ENCODE measurements at regions not wholly inside any gene's neighbourhood (a gene's known extent, or its start where the extent isn't known, plus 50 kb on each side); places are given as distances from the start of the nearest gene placed in this dataset.

DNA sequence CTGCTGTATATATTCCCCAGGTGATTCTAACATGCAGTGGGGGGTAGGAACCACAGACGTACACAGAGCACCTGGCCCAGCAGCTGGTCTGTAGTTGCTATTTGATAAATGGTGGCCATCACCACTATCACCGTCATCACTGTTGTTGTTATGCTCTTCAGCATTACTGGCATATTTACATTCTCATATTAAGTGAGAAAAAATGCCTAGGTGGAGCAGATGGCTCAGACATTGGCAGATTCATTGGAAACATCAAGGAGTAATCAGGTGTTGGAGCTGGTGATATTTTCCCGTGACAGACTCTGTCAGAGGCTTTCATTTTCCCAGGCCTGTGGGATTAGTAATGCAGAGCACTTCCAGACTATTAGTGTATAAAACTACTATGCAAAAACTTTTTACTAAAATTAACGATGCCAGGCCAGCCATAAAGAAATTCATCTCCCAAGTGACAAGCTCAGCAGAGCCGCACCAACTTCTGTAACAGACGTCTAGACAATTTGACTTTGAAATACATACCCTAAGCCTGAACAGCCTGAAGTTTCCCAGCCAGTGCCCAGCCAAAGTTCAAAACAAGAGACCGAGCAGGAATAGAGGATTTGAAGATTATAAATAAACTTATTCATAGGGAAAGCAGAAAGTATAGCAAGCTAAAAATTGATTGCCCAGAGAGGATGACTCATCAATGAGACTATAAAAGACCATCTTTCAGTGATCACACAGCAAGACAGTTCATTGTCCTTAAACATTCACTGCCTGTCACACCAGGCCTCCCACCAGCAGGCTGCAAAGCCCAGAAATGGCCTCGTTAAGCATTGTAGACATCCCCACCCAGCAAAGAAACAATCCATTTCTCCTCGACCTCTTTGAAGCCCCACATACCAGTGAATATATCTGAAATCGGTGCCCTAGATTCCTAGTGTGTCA lies 247.4 kb upstream of the CHAC2 start:
- TF ChIP-seq, protein P1, sequence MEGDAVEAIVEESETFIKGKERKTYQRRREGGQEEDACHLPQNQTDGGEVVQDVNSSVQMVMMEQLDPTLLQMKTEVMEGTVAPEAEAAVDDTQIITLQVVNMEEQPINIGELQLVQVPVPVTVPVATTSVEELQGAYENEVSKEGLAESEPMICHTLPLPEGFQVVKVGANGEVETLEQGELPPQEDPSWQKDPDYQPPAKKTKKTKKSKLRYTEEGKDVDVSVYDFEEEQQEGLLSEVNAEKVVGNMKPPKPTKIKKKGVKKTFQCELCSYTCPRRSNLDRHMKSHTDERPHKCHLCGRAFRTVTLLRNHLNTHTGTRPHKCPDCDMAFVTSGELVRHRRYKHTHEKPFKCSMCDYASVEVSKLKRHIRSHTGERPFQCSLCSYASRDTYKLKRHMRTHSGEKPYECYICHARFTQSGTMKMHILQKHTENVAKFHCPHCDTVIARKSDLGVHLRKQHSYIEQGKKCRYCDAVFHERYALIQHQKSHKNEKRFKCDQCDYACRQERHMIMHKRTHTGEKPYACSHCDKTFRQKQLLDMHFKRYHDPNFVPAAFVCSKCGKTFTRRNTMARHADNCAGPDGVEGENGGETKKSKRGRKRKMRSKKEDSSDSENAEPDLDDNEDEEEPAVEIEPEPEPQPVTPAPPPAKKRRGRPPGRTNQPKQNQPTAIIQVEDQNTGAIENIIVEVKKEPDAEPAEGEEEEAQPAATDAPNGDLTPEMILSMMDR (IDR thresholded peaks at IDR 0.05 in 2 of 3, conservative IDR thresholded peaks at IDR 0.05 in 1 of 3; ENCODE audit: control insufficient read depth in 2 of 3, extremely low read depth in 1 of 3, insufficient read depth in 1 of 3, low read depth in 3 of 3, low read length in 3 of 3), result no peak
- TF ChIP-seq EZH2 (IDR thresholded peaks at IDR 0.05; ENCODE audit: borderline replicate concordance, control insufficient read depth, low read depth, low read length), result no peak
- TF ChIP-seq POLR2A (IDR thresholded peaks at IDR 0.05; ENCODE audit: low read depth, low read length), result no peak
- TF ChIP-seq HDAC2 (IDR thresholded peaks at IDR 0.05), result no peak
- TF ChIP-seq CEBPB (IDR thresholded peaks at IDR 0.05; ENCODE audit: borderline replicate concordance in 1 of 2, low read depth in 2 of 2, low read length in 2 of 2), result no peak
- no peak for TF ChIP-seq GATAD2B (conservative IDR thresholded peaks at IDR 0.05; ENCODE audit: low read depth)
- TF ChIP-seq, protein P2, sequence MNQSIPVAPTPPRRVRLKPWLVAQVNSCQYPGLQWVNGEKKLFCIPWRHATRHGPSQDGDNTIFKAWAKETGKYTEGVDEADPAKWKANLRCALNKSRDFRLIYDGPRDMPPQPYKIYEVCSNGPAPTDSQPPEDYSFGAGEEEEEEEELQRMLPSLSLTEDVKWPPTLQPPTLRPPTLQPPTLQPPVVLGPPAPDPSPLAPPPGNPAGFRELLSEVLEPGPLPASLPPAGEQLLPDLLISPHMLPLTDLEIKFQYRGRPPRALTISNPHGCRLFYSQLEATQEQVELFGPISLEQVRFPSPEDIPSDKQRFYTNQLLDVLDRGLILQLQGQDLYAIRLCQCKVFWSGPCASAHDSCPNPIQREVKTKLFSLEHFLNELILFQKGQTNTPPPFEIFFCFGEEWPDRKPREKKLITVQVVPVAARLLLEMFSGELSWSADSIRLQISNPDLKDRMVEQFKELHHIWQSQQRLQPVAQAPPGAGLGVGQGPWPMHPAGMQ (IDR thresholded peaks at IDR 0.05; ENCODE audit: borderline replicate concordance), result no peak
- TF ChIP-seq EP300 (IDR thresholded peaks at IDR 0.05; ENCODE audit: borderline replicate concordance in 1 of 2, control insufficient read depth in 1 of 2, low read depth in 2 of 2, low read length in 2 of 2), result no peak
- TF ChIP-seq, protein P3, sequence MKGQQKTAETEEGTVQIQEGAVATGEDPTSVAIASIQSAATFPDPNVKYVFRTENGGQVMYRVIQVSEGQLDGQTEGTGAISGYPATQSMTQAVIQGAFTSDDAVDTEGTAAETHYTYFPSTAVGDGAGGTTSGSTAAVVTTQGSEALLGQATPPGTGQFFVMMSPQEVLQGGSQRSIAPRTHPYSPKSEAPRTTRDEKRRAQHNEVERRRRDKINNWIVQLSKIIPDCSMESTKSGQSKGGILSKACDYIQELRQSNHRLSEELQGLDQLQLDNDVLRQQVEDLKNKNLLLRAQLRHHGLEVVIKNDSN (IDR thresholded peaks at IDR 0.05; ENCODE audit: borderline replicate concordance, extremely low read length, insufficient read depth, low read depth, low read length), result no peak
- no peak for TF ChIP-seq SP1 (IDR thresholded peaks at IDR 0.05; ENCODE audit: low read depth, low read length)
